Tibial artery (tissue), 4 donors: ENCODE measurements at regions not wholly inside any gene's neighbourhood (a gene's known extent, or its start where the extent isn't known, plus 50 kb on each side); places are given as distances from the start of the nearest gene placed in this dataset.
"Not testable (repeated sequence)": the region's sequence is repeated elsewhere in the genome, so short reads cannot be mapped to it uniquely, and the experiment has no call there.

Source experiments
- DNase-seq, 2 donors: peaks; one replicate each; pipeline ENCODE4 v3.0.0-alpha.2; 2019
- H3K27ac ChIP-seq, 2 donors: fragments of 200-600 bp; sonication (generic) in 1 of 2; 1 replicate in 1 of 2; 2 replicates in 1 of 2; pipeline ENCODE4 v1.5.1; 2018 to 2019; ENCODE audit warnings: mild to moderate bottlenecking in 1 of 2
- H3K27me3 ChIP-seq, 2 donors: fragments of 200-600 bp; sonication (generic) in 1 of 2; one replicate each; pipeline versions ENCODE4 v1.5.1 to v1.6.0; 2016 to 2019
- H3K36me3 ChIP-seq, 3 donors: fragments of 200-600 bp; sonication (generic) in 2 of 3; one replicate each; pipeline ENCODE4 v1.5.1; 2016 to 2019; ENCODE audit warnings: mild to moderate bottlenecking in 2 of 3
- H3K4me1 ChIP-seq, 4 donors: fragments of 200-600 bp; sonication (generic) in 2 of 4; 1 replicate in 3 of 4; 2 replicates in 1 of 4; pipeline ENCODE4 v1.5.1; 2016 to 2019
- H3K4me3 ChIP-seq, 2 donors: fragments of 200-600 bp; sonication (generic) in 1 of 2; 1 replicate in 1 of 2; 2 replicates in 1 of 2; pipeline ENCODE4 v1.5.1; 2018 to 2019; ENCODE audit warnings: mild to moderate bottlenecking in 2 of 2
- H3K9me3 ChIP-seq, 3 donors: fragments of 200-600 bp; sonication (generic) in 1 of 3; one replicate each; pipeline ENCODE4 v1.5.1; 2016 to 2019
- CTCF ChIP-seq, 2 experiments: fragments of 200-600 bp in 1 of 2; fragments of 450-650 bp in 1 of 2; IDR thresholded peaks; one replicate each; pipeline ENCODE4 v1.5.1; 2017 to 2019; ENCODE audit warnings: antibody characterized with exemption in 2 of 2, mild to moderate bottlenecking in 1 of 2, moderate library complexity in 1 of 2
- intact Hi-C: fragments of 100-400 bp; cut with DNase I; formaldehyde crosslinking; loops from one replicate; pipeline ENCODE4 v1.15.0; 2023; ENCODE audit warnings: low total_unique reads

GRCh38 chr2:92072461-92073035 is 2798.7 kb upstream of the TEKT4 start:
- no peaks in the 10 kb centered on the region for H3K4me1 ChIP-seq

GRCh38 chr2:92073036-92073814 is 2798.0 kb upstream of the TEKT4 start:
- intact Hi-C loops, result no loop called here
- peak in 1 of 2 donors; percentile 37 for DNase-seq

More at GRCh38 chr2:92072461-92073035, 2798.7 kb upstream of the TEKT4 start:
- H3K27me3 ChIP-seq, result no peaks in the 10 kb centered on the region
- no peak overlapping the region for H3K27ac ChIP-seq
- no peaks in the 10 kb centered on the region for H3K36me3 ChIP-seq
- no peak overlapping the region for H3K4me3 ChIP-seq
- intact Hi-C loops, result no loop called here
- TF ChIP-seq CTCF (IDR thresholded peaks at IDR 0.05), result no peak
- DNase-seq, result peak in 1 of 2 donors; percentile 48
- H3K9me3 ChIP-seq, result peaks cover 0 to 12% (median 8%) of the 10 kb centered on the region in 3 donors

GRCh38 chr2:92073815-92074548 is 2797.2 kb upstream of the TEKT4 start:
- intact Hi-C loops, result no loop called here
- H3K9me3 ChIP-seq, result peaks cover 0 to 12% (median 8%) of the 10 kb centered on the region in 3 donors
- no peak for TF ChIP-seq CTCF (IDR thresholded peaks at IDR 0.05)
- no peaks in the 10 kb centered on the region for H3K27me3 ChIP-seq
- DNase-seq, result peak in 1 of 2 donors; percentile 51
- H3K4me1 ChIP-seq, result no peaks in the 10 kb centered on the region
- H3K36me3 ChIP-seq, result no peaks in the 10 kb centered on the region
- no peak overlapping the region for H3K4me3 ChIP-seq
- no peak overlapping the region for H3K27ac ChIP-seq

More at GRCh38 chr2:92073036-92073814, 2798.0 kb upstream of the TEKT4 start:
- Histone ChIP-seq H3K9me3 (peaks cover 0 to 12% (median 8%) of the 10 kb centered on the region in 3 donors), H3K4me3 (no peak overlapping the region), H3K27me3 (no peaks in the 10 kb centered on the region), H3K36me3 (no peaks in the 10 kb centered on the region), H3K4me1 (no peaks in the 10 kb centered on the region), H3K27ac (no peak overlapping the region)
- TF ChIP-seq CTCF (IDR thresholded peaks at IDR 0.05), result no peak

GRCh38 chr2:92074549-92074898 is 2796.7 kb upstream of the TEKT4 start:
- intact Hi-C loops, result no loop called here
- Histone ChIP-seq H3K27ac (no peak overlapping the region), H3K4me3 (no peak overlapping the region), H3K36me3 (no peaks in the 10 kb centered on the region), H3K27me3 (no peaks in the 10 kb centered on the region), H3K9me3 (peaks cover 0 to 12% (median 8%) of the 10 kb centered on the region in 3 donors), H3K4me1 (no peaks in the 10 kb centered on the region)
- no peak for TF ChIP-seq CTCF (IDR thresholded peaks at IDR 0.05)
- DNase-seq, result peak in 1 of 2 donors; percentile 49

- intact Hi-C loops, DNase-seq, H3K4me1 ChIP-seq, H3K27ac ChIP-seq, H3K36me3 ChIP-seq, H3K4me3 ChIP-seq, H3K27me3 ChIP-seq: not testable (repeated sequence)
- H3K9me3 ChIP-seq, result peaks cover 0 to 18% (median 8%) of the 10 kb centered on the region in 3 donors
These were observed 2795.9 kb upstream of the TEKT4 start for GRCh38 chr2:92075363-92075762.
